GM12891 (cell line): ENCODE measurements at regions not wholly inside any gene's neighbourhood (a gene's known extent, or its start where the extent isn't known, plus 50 kb on each side); places are given as distances from the start of the nearest gene placed in this dataset.

Experiments
- DNase-seq: peaks from one replicate; pipeline ENCODE4 v3.0.0; 2011; ENCODE audit warnings: low spot score; ENCODE audit not compliant: insufficient read length
- FAIRE-seq: peaks from 2 replicates; lab custom pipeline; 2011; peaks lifted over from hg19 to GRCh38; lab: Jason Lieb, UNC
- PAX5 ChIP-seq: IDR thresholded peaks from 2 replicates; pipeline ENCODE4 v1.6.1; 2011; ENCODE audit warnings: low read length, moderate library complexity, mild to moderate bottlenecking; ENCODE audit not compliant: insufficient read depth, severe bottlenecking
- POLR2A ChIP-seq: IDR thresholded peaks from 2 replicates; pipeline ENCODE4 v1.6.1; 2011; ENCODE audit warnings: low read depth, low read length, control low read depth
- POLR2AphosphoS5 ChIP-seq: IDR thresholded peaks from 2 replicates; pipeline ENCODE4 v1.6.1; 2011; ENCODE audit warnings: low read depth, low read length, control low read depth
- POU2F2 ChIP-seq: IDR thresholded peaks from 2 replicates; pipeline ENCODE4 v1.6.1; 2011; ENCODE audit warnings: low read depth, mild to moderate bottlenecking, control low read depth, low read length, moderate library complexity
- SPI1 ChIP-seq: IDR thresholded peaks from 2 replicates; pipeline ENCODE4 v1.6.1; 2011; ENCODE audit warnings: low read depth, low read length, control low read depth
- TAF1 ChIP-seq: IDR thresholded peaks from 2 replicates; pipeline ENCODE4 v1.6.1; 2011; ENCODE audit warnings: low read depth, low read length, control low read depth

- TF ChIP-seq POU2F2 (no peak), TAF1 (no peak), SPI1 (no peak), POLR2A (no peak), POLR2AphosphoS5 (no peak), PAX5 (no peak)
- FAIRE-seq (no peak), DNase-seq (no peak)
These were observed 937.7 kb downstream of the SORCS1 start for GRCh38 chr10:106226828-106227227.

GRCh38 chr10:106226142-106226541, 938.4 kb downstream of the SORCS1 start:
- FAIRE-seq (no peak), DNase-seq (no peak)
- TF ChIP-seq TAF1 (no peak), PAX5 (no peak), POLR2AphosphoS5 (no peak), POLR2A (no peak), POU2F2 (no peak), SPI1 (no peak)

GRCh38 chr10:106224676-106225075, 939.8 kb downstream of the SORCS1 start:
- DNase-seq (no peak), FAIRE-seq (no peak)
- TF ChIP-seq SPI1, result no peak
- TF ChIP-seq TAF1, result no peak
- TF ChIP-seq POLR2A, result no peak
- TF ChIP-seq POLR2AphosphoS5, result no peak
- TF ChIP-seq POU2F2, result no peak
- TF ChIP-seq PAX5, result no peak

GRCh38 chr10:106217627-106218026, 946.9 kb downstream of the SORCS1 start:
- TF ChIP-seq POLR2AphosphoS5 (no peak), TAF1 (no peak)
- no peak for FAIRE-seq

GRCh38 chr10:106216085-106216484, 948.4 kb downstream of the SORCS1 start:
- FAIRE-seq (no peak), DNase-seq (no peak)
- TF ChIP-seq SPI1 (no peak), POU2F2 (no peak), PAX5 (no peak), POLR2AphosphoS5 (no peak), TAF1 (no peak), POLR2A (no peak)

More at GRCh38 chr10:106217627-106218026, 946.9 kb downstream of the SORCS1 start:
- no peak for DNase-seq

- DNase-seq, result no peak
- no peak for FAIRE-seq
- TF ChIP-seq PAX5, result no peak
- no peak for TF ChIP-seq POLR2A
- no peak for TF ChIP-seq SPI1
- no peak for TF ChIP-seq POLR2AphosphoS5
- no peak for TF ChIP-seq TAF1
- no peak for TF ChIP-seq POU2F2
These were observed 950.3 kb downstream of the SORCS1 start for GRCh38 chr10:106214243-106214642.

GRCh38 chr10:106213493-106213892, 951.0 kb downstream of the SORCS1 start:
- no peak for TF ChIP-seq POLR2AphosphoS5
- TF ChIP-seq POLR2A, result no peak
- no peak for TF ChIP-seq TAF1
- no peak for TF ChIP-seq SPI1
- TF ChIP-seq POU2F2, result no peak
- TF ChIP-seq PAX5, result no peak
- no peak for FAIRE-seq
- no peak for DNase-seq

GRCh38 chr10:106198275-106198674, 966.2 kb downstream of the SORCS1 start:
- TF ChIP-seq TAF1, result no peak
- TF ChIP-seq POU2F2, result no peak
- TF ChIP-seq POLR2A, result no peak
- TF ChIP-seq POLR2AphosphoS5, result no peak
- no peak for TF ChIP-seq SPI1
- TF ChIP-seq PAX5, result no peak
- no peak for DNase-seq
- no peak for FAIRE-seq

- no peak for TF ChIP-seq TAF1
- no peak for TF ChIP-seq POLR2AphosphoS5
- TF ChIP-seq SPI1, result no peak
- TF ChIP-seq POLR2A, result no peak
- no peak for TF ChIP-seq PAX5
- no peak for TF ChIP-seq POU2F2
- FAIRE-seq (peak; percentile 40), DNase-seq (no peak)
These were observed 975.2 kb downstream of the SORCS1 start for GRCh38 chr10:106189292-106189691.

GRCh38 chr10:106185951-106186350, 978.6 kb downstream of the SORCS1 start:
- TF ChIP-seq PAX5, result no peak
- TF ChIP-seq SPI1, result no peak
- no peak for TF ChIP-seq TAF1
- no peak for TF ChIP-seq POLR2A
- TF ChIP-seq POLR2AphosphoS5, result no peak
- TF ChIP-seq POU2F2, result no peak
- no peak for FAIRE-seq
- DNase-seq, result no peak

GRCh38 chr10:106183041-106183440, 981.5 kb downstream of the SORCS1 start:
- no peak for TF ChIP-seq PAX5
- TF ChIP-seq POLR2AphosphoS5, result no peak
- TF ChIP-seq TAF1, result no peak
- no peak for TF ChIP-seq POU2F2
- TF ChIP-seq POLR2A, result no peak
- no peak for TF ChIP-seq SPI1
- FAIRE-seq, result no peak
- no peak for DNase-seq
